HepG2 (cell line): ENCODE measurements at regions not wholly inside any gene's neighbourhood (a gene's known extent, or its start where the extent isn't known, plus 50 kb on each side); places are given as distances from the start of the nearest gene placed in this dataset.

Experiments used
- ELF3 ChIP-seq: IDR thresholded peaks from 2 replicates; pipeline ENCODE4 v1.6.1; 2016; ENCODE audit warnings: missing genetic modification reagents, missing compliant biosample characterization
- FOXP1 ChIP-seq, 2 experiments: fragments of 450-650 bp in 1 of 2; IDR thresholded peaks; 2 replicates each; pipeline ENCODE4 v1.6.1; 2017 to 2018; ENCODE audit warnings: antibody characterized with exemption in 1 of 2
- KLF9 ChIP-seq: IDR thresholded peaks from 2 replicates; pipeline ENCODE4 v1.6.1; 2016; ENCODE audit warnings: low read depth
- MNT ChIP-seq: fragments of 450-650 bp; IDR thresholded peaks from 2 replicates; pipeline ENCODE4 v1.6.1; 2016
- PLRG1 ChIP-seq: fragments of 450-650 bp; conservative IDR thresholded peaks from 2 replicates; pipeline ENCODE4 v1.6.1; 2016
- SMAD9 ChIP-seq: sonication (generic); formaldehyde crosslinking; IDR thresholded peaks from 2 replicates; pipeline ENCODE4 v1.5.1; 2020; ENCODE audit warnings: mild to moderate bottlenecking, missing genetic modification reagents
- TAF15 ChIP-seq: fragments of 200-400 bp; formaldehyde crosslinking; IDR thresholded peaks from one replicate; pipeline ENCODE4 v1.6.1; 2018; ENCODE audit warnings: mild to moderate bottlenecking, low read depth, low read length; ENCODE audit not compliant: poor library complexity, severe bottlenecking
- XBP1 ChIP-seq: sonication (generic); formaldehyde crosslinking; IDR thresholded peaks from 2 replicates; pipeline ENCODE4 v1.5.0; 2020; ENCODE audit warnings: missing genetic modification reagents
- TF ChIP-seq, protein P1 (sequence below): sonication (generic); formaldehyde crosslinking; IDR thresholded peaks from 2 replicates; pipeline ENCODE4 v1.4.0; 2020; ENCODE audit warnings: missing genetic modification reagents
- TF ChIP-seq, protein P2 (sequence below): sonication (generic); formaldehyde crosslinking; conservative IDR thresholded peaks from 2 replicates; pipeline ENCODE4 v1.5.0; 2020; ENCODE audit warnings: missing genetic modification reagents

DNA sequence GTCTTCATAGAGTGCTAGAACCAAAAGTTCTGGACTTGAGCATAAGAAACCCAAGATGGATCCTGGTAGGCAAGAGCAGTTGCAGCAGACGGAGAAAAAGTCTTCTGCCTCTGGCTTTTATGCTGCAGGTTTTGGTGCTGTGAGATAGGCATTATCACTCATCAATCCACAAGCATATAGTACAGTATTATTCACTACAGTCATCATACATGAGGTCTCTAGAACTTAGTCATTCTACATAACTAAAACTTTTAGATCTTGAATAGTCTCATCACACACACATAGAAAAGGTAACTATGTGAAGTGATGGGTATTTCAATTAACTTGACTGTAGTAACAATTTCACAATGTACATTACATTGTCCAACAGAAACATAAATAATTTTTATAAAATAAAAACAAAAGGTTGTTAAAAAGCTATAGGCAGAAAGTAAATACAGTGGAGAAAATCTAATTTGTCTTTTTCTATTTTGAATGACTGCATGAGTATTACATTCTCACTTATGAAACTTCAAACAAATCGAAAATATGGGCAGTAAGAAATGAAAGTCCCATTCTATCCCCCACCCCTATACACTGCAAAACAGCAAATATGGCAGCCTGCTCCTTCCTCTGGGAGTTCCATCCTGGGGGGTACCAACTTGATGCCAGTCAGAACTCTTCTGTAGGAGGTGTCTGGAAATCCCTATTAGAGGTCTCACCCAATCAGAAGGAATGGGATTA is 534.3 kb upstream of the ACVR2A start (continued):
- TF ChIP-seq, protein P1, sequence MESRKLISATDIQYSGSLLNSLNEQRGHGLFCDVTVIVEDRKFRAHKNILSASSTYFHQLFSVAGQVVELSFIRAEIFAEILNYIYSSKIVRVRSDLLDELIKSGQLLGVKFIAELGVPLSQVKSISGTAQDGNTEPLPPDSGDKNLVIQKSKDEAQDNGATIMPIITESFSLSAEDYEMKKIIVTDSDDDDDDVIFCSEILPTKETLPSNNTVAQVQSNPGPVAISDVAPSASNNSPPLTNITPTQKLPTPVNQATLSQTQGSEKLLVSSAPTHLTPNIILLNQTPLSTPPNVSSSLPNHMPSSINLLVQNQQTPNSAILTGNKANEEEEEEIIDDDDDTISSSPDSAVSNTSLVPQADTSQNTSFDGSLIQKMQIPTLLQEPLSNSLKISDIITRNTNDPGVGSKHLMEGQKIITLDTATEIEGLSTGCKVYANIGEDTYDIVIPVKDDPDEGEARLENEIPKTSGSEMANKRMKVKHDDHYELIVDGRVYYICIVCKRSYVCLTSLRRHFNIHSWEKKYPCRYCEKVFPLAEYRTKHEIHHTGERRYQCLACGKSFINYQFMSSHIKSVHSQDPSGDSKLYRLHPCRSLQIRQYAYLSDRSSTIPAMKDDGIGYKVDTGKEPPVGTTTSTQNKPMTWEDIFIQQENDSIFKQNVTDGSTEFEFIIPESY (CRISPR knock-in tag) = no peak
- TF ChIP-seq TAF15 (no peak), SMAD9 (no peak), MNT (no peak), FOXP1 (IDR thresholded peaks at IDR 0.05) (no peak), FOXP1 (CRISPR knock-in tag; IDR thresholded peaks at IDR 0.05) (no peak), XBP1 (CRISPR knock-in tag) (no peak), PLRG1 (no peak), KLF9 (CRISPR knock-in tag) (no peak), ELF3 (CRISPR knock-in tag) (no peak)
- TF ChIP-seq, protein P2, sequence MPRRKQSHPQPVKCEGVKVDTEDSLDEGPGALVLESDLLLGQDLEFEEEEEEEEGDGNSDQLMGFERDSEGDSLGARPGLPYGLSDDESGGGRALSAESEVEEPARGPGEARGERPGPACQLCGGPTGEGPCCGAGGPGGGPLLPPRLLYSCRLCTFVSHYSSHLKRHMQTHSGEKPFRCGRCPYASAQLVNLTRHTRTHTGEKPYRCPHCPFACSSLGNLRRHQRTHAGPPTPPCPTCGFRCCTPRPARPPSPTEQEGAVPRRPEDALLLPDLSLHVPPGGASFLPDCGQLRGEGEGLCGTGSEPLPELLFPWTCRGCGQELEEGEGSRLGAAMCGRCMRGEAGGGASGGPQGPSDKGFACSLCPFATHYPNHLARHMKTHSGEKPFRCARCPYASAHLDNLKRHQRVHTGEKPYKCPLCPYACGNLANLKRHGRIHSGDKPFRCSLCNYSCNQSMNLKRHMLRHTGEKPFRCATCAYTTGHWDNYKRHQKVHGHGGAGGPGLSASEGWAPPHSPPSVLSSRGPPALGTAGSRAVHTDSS (CRISPR knock-in tag) = no peak
